ENCODE measurements at regions not wholly inside any gene's neighbourhood (a gene's known extent, or its start where the extent isn't known, plus 50 kb on each side); places are given as distances from the start of the nearest gene placed in this dataset.

DNA sequence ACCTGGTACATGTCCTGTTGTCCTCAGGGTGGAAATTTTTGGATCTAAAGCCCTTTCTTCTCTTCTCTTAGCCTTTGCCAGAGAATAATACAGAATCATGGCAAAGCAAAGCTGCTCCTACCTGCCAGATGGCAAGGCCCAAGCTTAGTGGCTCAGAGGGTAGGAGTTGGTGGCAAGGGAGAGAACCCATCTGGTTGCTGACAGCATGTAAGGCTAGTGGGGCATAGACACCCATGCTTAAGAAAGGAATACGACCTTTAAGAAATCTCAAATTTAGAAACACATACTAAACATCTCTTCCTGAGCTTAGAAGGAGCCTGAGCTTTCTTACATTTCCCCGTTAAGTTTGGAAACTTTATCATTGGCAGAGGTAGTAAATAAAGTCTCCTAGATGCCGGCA is 395.0 kb upstream of the SOX9 start:
- TF ChIP-seq POLR2AphosphoS5 (IDR thresholded peaks at IDR 0.05) = no peak
- TF ChIP-seq, protein P1, sequence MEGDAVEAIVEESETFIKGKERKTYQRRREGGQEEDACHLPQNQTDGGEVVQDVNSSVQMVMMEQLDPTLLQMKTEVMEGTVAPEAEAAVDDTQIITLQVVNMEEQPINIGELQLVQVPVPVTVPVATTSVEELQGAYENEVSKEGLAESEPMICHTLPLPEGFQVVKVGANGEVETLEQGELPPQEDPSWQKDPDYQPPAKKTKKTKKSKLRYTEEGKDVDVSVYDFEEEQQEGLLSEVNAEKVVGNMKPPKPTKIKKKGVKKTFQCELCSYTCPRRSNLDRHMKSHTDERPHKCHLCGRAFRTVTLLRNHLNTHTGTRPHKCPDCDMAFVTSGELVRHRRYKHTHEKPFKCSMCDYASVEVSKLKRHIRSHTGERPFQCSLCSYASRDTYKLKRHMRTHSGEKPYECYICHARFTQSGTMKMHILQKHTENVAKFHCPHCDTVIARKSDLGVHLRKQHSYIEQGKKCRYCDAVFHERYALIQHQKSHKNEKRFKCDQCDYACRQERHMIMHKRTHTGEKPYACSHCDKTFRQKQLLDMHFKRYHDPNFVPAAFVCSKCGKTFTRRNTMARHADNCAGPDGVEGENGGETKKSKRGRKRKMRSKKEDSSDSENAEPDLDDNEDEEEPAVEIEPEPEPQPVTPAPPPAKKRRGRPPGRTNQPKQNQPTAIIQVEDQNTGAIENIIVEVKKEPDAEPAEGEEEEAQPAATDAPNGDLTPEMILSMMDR (IDR thresholded peaks at IDR 0.05) = no peak

All from stomach (tissue), 4 donors.